ENCODE measurements at regions not wholly inside any gene's neighbourhood (a gene's known extent, or its start where the extent isn't known, plus 50 kb on each side); places are given as distances from the start of the nearest gene placed in this dataset.
A peak's percentile ranks its signal among the peaks of the same experiment; 100 is the strongest.

DNA sequence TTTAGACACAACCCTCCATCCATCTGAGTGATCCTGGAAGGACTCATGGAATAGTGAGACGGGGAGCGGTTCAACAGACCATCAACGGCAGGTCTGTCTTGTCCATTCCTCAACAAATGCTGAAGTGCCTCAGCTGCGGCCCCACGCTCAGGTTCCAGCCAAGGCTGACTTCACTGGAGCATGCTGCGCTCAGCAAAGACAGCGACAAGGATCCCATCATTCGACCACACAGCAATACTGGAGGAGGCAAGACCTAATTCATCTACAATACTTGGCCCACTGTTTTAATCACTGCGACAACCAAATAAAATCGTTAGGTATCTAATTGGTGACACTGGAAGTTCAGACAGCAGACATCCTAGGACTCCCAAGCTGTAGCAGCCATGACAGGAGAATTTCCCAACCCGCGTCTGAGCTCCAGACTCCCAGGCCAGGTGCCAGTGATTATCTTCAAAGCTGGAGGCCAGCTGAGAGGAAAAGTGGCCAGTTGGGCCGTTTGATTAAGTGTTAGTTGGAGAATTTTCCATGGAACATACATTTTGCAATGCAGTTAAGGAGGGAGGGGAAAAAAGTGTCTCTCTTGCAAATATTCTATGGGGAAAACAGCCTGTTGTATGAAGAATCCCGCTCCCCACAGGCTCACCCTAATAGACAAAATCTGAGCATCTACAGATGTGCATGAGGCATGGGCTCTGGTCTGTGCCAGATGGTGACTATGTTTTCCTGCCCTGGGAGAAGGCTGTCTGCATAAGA is 92.5 kb upstream of the SLC35G4 start:
- intact Hi-C loops (cut with DNase I), result loop anchor here (10.0 kb wide), 1 partner anchor 112 kb away; no protein-coding TSS in a partner anchor
- ATAC-seq (peak; percentile 70), DNase-seq (ENCODE audit: missing footprints) (no peak)

DNA sequence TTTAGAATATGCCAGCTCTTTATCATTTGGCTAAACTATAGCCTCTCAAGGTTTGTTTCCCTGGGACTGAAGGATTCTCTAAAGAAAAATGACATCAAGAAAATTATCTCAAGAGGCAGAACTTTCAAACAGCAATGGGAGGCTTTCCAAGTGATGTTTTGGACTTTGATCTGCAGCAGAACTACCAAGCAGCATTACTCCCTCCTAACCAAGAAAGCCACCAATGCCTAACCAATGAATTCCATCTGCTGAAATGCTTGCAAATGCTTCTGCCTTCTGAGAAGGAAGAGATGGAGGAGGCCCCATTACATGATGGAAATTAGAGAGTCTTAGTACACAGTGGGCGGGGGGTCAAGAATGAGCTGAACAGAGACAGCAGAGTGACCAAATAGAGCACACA is 95.1 kb upstream of the SLC35G4 start:
- intact Hi-C loops (cut with DNase I), result loop anchor here (10.0 kb wide), 1 partner anchor 109 kb away; no protein-coding TSS in a partner anchor
- no peak for DNase-seq (ENCODE audit: missing footprints)
- no peak for ATAC-seq

GRCh38 chr18:11512096-11513025 is 97.0 kb upstream of the SLC35G4 start:
- ATAC-seq (no peak), DNase-seq (ENCODE audit: missing footprints) (no peak)
- intact Hi-C loops (cut with DNase I), result loop anchor here (10.0 kb wide), 1 partner anchor 108 kb away; no protein-coding TSS in a partner anchor

- ATAC-seq (no peak), DNase-seq (ENCODE audit: missing footprints) (no peak)
- intact Hi-C loops (cut with DNase I), result loop anchor here (10.0 kb wide), 1 partner anchor 107 kb away; no protein-coding TSS in a partner anchor
These were observed 97.8 kb upstream of the SLC35G4 start for GRCh38 chr18:11511434-11512095.

- no peak for ATAC-seq
- intact Hi-C loops (cut with DNase I), result no loop called here
- DNase-seq (ENCODE audit: missing footprints), result no peak
These were observed 102.5 kb upstream of the SLC35G4 start for GRCh38 chr18:11506856-11507255.

DNA sequence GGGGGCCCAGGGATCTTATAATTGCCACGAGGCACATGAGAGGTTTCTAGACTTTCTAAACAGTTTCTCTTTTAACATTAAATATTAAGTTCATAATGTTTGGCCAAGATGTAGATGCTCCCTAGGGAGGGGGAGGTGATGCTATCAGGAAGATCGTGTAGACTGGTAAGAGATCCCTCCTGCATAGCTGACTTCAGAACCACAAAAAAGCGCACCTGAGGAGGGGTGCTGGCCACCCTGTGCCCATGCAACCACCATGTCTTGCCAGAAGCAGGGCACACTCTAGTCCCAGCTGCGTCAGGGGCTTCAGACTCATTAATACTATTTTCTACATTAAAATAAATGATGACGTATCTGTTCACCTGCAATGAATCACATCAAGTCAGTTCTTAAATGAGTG is 103.4 kb upstream of the SLC35G4 start:
- intact Hi-C loops (cut with DNase I), result no loop called here
- DNase-seq (ENCODE audit: missing footprints) (no peak), ATAC-seq (no peak)

GRCh38 chr18:11504962-11505361 is 104.4 kb upstream of the SLC35G4 start:
- intact Hi-C loops (cut with DNase I), result no loop called here
- no peak for DNase-seq (ENCODE audit: missing footprints)
- ATAC-seq, result no peak

- no peak for ATAC-seq
- DNase-seq (ENCODE audit: missing footprints), result no peak
- intact Hi-C loops (cut with DNase I), result no loop called here
These were observed 107.0 kb upstream of the SLC35G4 start for GRCh38 chr18:11502368-11502767.

DNA sequence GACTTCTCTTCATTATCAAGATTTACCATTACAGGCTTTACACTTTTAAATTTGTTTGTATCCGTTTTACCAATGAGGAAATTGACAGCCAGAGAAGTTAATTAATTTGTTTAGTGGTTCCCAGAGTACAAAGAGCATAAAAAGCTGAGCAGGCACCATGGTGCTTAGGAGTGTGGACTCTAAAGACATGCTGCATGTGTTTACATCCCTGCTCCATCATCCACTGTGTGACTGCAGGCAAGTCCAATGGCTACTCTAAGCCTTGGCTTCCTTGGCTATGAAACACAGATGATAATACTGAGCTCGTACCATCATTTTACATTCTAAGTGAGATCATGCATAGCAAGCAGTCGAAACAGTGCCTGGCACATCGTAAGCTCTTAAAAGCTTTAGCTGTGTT is 108.0 kb upstream of the SLC35G4 start:
- DNase-seq (ENCODE audit: missing footprints), result no peak
- ATAC-seq, result no peak
- intact Hi-C loops (cut with DNase I), result no loop called here

GRCh38 chr18:11500153-11501122 is 109.0 kb upstream of the SLC35G4 start:
- no peak for ATAC-seq
- intact Hi-C loops (cut with DNase I), result no loop called here
- no peak for DNase-seq (ENCODE audit: missing footprints)

DNA sequence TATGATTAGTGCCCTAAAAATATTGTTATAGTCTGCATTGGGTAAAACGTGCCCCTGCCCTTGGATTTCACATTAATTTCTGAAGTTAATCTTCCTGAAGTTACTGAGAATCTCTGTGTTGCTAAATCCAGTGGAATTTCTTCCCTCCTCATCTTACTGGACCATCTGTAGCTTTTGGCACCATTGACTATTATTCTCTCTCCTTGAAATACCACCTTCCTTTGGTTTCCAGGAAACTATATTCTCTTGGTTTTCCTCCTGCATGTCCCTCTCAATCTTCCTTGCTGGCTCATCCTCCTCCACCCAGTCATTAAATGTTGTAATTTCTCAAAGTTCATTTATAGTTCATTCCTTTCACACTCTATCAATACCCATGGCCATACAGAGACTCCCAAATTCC is 110.6 kb upstream of the SLC35G4 start:
- DNase-seq (ENCODE audit: missing footprints) (no peak), ATAC-seq (no peak)
- intact Hi-C loops (cut with DNase I), result no loop called here

DNA sequence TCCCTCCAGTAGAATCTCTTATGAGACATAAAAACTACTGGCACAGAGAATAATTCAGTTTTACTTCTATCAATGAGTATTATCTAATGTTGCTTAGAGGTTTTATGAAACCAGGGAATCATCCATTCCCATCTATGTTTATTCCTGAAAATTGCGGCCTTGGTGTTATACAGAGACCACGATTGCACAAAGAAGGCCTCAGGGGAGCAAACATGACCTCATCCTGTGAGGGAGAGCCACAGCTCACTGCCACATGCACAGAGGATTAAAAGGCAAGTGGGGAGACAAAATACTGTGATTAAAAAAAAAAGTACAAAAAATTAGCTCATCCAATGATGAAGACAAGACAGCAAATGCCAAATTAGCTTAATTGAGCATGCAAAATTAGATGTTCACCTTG is 111.8 kb upstream of the SLC35G4 start:
- ATAC-seq (peak; percentile 81), DNase-seq (ENCODE audit: missing footprints) (no peak)
- intact Hi-C loops (cut with DNase I), result no loop called here

GRCh38 chr18:11496526-11497172 is 112.7 kb upstream of the SLC35G4 start:
- intact Hi-C loops (cut with DNase I), result no loop called here
- ATAC-seq (no peak), DNase-seq (ENCODE audit: missing footprints) (no peak)

DNA sequence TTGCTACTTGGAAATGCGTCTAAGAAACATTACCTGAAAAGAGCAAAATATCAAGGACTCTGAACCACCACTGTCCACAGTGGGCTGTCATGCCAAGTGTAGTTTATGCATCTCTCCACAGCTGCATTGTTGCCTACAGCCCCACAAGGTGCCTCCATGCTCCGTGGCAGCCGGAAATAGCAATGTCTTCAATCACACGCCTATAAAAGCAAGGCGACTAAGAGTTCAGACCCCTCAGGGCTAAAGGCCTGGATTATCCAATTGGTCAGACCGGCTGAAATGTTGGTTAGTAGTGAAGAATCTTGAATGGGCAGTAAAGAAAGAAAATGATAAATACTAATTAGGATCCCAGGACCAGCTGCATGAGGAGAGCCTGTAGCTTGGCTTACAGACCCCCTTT is 114.0 kb upstream of the SLC35G4 start:
- intact Hi-C loops (cut with DNase I), result no loop called here
- DNase-seq (ENCODE audit: missing footprints), result no peak
- ATAC-seq, result no peak

GRCh38 chr18:11494107-11494506 is 115.3 kb upstream of the SLC35G4 start:
- intact Hi-C loops (cut with DNase I), result no loop called here
- ATAC-seq, result no peak

DNA sequence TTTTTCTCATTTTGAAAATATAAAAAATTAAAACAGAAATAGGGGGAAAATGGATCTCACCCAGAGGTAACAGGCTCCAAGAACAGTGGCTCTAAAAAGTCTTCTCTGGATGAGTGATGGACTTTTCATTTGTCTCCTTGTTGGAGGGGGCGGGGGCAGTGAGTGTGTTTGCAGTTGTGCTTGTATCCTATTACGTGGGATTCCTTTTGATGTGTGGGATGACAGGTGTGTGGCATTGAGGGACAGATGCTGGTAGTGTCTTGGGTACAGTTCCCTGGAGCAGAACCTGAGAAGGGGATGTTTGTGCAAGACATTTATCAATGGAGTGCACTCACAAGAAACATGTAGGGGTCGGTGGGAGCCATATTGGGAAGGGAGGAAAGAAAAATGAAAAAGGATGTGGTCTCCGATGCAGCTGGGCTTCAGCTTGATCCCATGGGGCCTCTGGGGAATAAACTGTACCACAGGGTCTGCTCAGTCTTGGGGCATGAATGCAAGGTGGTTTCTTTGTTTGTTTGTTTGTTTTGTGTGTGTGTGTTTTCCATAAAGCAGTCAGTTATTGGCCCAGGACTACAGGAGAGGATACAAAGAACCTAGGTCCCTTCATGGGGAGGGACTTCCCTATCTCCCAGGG is 120.0 kb upstream of the SLC35G4 start:
- intact Hi-C loops (cut with DNase I), result no loop called here
- ATAC-seq (no peak), DNase-seq (ENCODE audit: missing footprints) (no peak)

More at GRCh38 chr18:11494107-11494506, 115.3 kb upstream of the SLC35G4 start:
- DNase-seq (ENCODE audit: missing footprints), result no peak

- intact Hi-C loops (cut with DNase I), result no loop called here
- ATAC-seq, result no peak
- no peak for DNase-seq (ENCODE audit: missing footprints)
These were observed 121.2 kb upstream of the SLC35G4 start for GRCh38 chr18:11488175-11488574.

All from Right ventricle myocardium inferior (tissue), 1 donor.